ENCODE measurements at regions not wholly inside any gene's neighbourhood (a gene's known extent, or its start where the extent isn't known, plus 50 kb on each side); places are given as distances from the start of the nearest gene placed in this dataset.

DNA sequence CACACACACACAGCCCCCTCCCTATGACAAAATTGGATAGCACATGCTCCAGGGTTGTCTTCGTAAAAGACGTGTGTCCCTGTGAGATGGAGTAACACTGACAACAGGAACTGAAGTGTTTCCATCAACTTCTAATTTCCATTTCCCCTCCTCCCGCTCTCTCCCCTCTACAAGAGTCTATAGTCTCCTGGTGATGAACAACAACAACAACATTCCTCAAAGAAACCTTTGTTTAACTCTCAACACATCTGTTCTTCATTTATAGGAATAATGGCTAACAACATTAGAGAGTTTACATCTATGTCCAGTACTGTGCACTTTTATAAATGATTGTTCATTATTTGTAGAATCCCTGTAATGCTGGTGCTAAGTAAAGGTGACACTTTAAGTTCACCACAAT lies 205.8 kb upstream of the SSTR4 start:
- TF ChIP-seq, protein P1, sequence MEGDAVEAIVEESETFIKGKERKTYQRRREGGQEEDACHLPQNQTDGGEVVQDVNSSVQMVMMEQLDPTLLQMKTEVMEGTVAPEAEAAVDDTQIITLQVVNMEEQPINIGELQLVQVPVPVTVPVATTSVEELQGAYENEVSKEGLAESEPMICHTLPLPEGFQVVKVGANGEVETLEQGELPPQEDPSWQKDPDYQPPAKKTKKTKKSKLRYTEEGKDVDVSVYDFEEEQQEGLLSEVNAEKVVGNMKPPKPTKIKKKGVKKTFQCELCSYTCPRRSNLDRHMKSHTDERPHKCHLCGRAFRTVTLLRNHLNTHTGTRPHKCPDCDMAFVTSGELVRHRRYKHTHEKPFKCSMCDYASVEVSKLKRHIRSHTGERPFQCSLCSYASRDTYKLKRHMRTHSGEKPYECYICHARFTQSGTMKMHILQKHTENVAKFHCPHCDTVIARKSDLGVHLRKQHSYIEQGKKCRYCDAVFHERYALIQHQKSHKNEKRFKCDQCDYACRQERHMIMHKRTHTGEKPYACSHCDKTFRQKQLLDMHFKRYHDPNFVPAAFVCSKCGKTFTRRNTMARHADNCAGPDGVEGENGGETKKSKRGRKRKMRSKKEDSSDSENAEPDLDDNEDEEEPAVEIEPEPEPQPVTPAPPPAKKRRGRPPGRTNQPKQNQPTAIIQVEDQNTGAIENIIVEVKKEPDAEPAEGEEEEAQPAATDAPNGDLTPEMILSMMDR (IDR thresholded peaks at IDR 0.05) = no peak
- no peak for TF ChIP-seq EZH2 (IDR thresholded peaks at IDR 0.05; ENCODE audit: borderline replicate concordance, insufficient read depth, low read depth, low read length, poor library complexity, severe bottlenecking)
